Caco-2 (cell line): ENCODE measurements at regions not wholly inside any gene's neighbourhood (a gene's known extent, or its start where the extent isn't known, plus 50 kb on each side); places are given as distances from the start of the nearest gene placed in this dataset.

Experiments
- BruUV-seq: library from RNA; stranded (reverse); fragments of 400-500 nt; replicated peaks from 2 replicates; lab custom pipeline; 2021; lab: Mats Ljungman, UMichigan
- CTCF ChIA-PET: fragments of 300-600 bp; sonication (Branson Sonifier 250); formaldehyde crosslinking; loops from one replicate; lab custom pipeline; 2022; ENCODE audit warnings: antibody characterized with exemption; lab: Charles Lee
- POLR2A ChIA-PET: fragments of 300-600 bp; sonication (Branson Sonifier 250); formaldehyde crosslinking; loops from one replicate; lab custom pipeline; 2022; ENCODE audit warnings: antibody characterized with exemption; lab: Charles Lee
- DNase-seq, 2 experiments: peaks; one replicate each; pipeline versions ENCODE4 v3.0.0 to v3.0.0-alpha.2; 2020 to 2022
- H3K27me3 ChIP-seq: replicated peaks from 2 replicates; pipeline ENCODE4 v1.6.0; 2011; ENCODE audit warnings: low read length; ENCODE audit not compliant: control insufficient read depth, insufficient read depth
- H3K36me3 ChIP-seq: 2 replicates; pipeline ENCODE4 v1.5.1; 2011; ENCODE audit warnings: low read length; ENCODE audit not compliant: control insufficient read depth, insufficient read depth
- H3K4me1 ChIP-seq: fragments of 250-450 bp; sonication (Bioruptor Pico); 2 replicates; pipeline ENCODE4 v1.5.1; 2020; ENCODE audit warnings: mild to moderate bottlenecking
- H3K4me3 ChIP-seq: 2 replicates; pipeline ENCODE4 v1.5.1; 2011; ENCODE audit warnings: low read depth, mild to moderate bottlenecking, control low read depth, low read length
- H3K9me3 ChIP-seq: fragments of 250-450 bp; sonication (Bioruptor Pico); 2 replicates; pipeline ENCODE4 v1.5.1; 2020; ENCODE audit warnings: mild to moderate bottlenecking, moderate library complexity
- H3K27ac Mint-ChIP-seq: one replicate; pipeline ENCODE4 v1.8.0; 2022; ENCODE audit warnings: mixed read lengths; ENCODE audit not compliant: unreplicated experiment
- H3K27me3 Mint-ChIP-seq: one replicate; pipeline ENCODE4 v1.8.0; 2022; ENCODE audit warnings: mixed read lengths; ENCODE audit not compliant: insufficient read depth, unreplicated experiment
- H3K36me3 Mint-ChIP-seq: one replicate; pipeline ENCODE4 v1.8.0; 2022; ENCODE audit warnings: mild to moderate bottlenecking, mixed read lengths; ENCODE audit not compliant: insufficient read depth, unreplicated experiment
- H3K4me1 Mint-ChIP-seq: one replicate; pipeline ENCODE4 v1.8.0; 2022; ENCODE audit warnings: low read depth, mixed read lengths; ENCODE audit not compliant: unreplicated experiment
- H3K4me3 Mint-ChIP-seq: one replicate; pipeline ENCODE4 v1.8.0; 2022; ENCODE audit warnings: mild to moderate bottlenecking, moderate library complexity, mixed read lengths; ENCODE audit not compliant: unreplicated experiment
- H3K9me3 Mint-ChIP-seq: one replicate; pipeline ENCODE4 v1.8.0; 2022; ENCODE audit warnings: mixed read lengths; ENCODE audit not compliant: unreplicated experiment
- CTCF ChIP-seq, 2 experiments: fragments of 200-600 bp in 1 of 2; IDR thresholded peaks; 1 replicate in 1 of 2; 2 replicates in 1 of 2; pipeline versions ENCODE4 v1.5.1 to v1.8.0; 2011 to 2022; ENCODE audit warnings: antibody characterized with exemption in 1 of 2, control low read depth in 1 of 2, inconsistent platforms in 1 of 2, low read depth in 1 of 2, low read length in 1 of 2, mild to moderate bottlenecking in 1 of 2, moderate library complexity in 1 of 2; ENCODE audit not compliant: insufficient read depth in 1 of 2, severe bottlenecking in 1 of 2, unreplicated experiment in 1 of 2
- intact Hi-C: fragments of 100-400 bp; cut with micrococcal nuclease; formaldehyde crosslinking; loops from one replicate; pipeline ENCODE4 v1.10.0; 2022; ENCODE audit not compliant: unreplicated experiment

DNA sequence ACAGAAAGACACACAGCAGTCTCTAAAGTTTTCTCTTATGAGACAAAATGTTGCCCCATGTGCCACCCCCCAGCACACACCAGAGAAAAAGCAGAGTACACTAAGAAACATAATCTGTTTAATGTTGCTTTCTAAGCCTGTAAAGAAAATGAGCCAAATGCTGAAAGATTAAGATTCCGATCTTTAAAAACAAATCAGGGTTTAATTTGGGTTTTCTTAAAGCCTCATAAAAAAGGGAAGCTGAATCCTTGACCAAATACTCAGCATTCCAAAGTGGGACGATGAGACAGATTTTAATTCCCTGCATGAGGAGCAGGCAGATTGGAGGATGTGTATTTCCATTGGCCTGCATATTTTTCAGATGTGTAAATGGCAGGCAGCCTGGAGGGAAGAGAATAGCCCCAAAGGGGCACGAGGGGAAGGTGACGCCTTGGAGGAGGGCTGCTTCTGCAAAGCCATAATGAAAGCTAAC lies 118.4 kb downstream of the COPRS start:
- no peaks in the 10 kb centered on the region for H3K9me3 ChIP-seq
- Mint-ChIP-seq H3K9me3 (no peaks in the 10 kb centered on the region), H3K27ac (no peak overlapping the region), H3K4me1 (peaks cover 11% of the 10 kb centered on the region), H3K4me3 (no peak overlapping the region), H3K36me3 (no peaks in the 10 kb centered on the region), H3K27me3 (no peaks in the 10 kb centered on the region)
- no peaks in the 10 kb centered on the region for H3K27me3 ChIP-seq
- no peak for DNase-seq
- no peaks in the 10 kb centered on the region for H3K4me1 ChIP-seq
- CTCF ChIA-PET: no interaction called here
- intact Hi-C loops: no loop called here
- no peak for TF ChIP-seq CTCF (IDR thresholded peaks at IDR 0.05; ENCODE audit: insufficient read depth in 1 of 2, low read depth in 1 of 2, low read length in 1 of 2, severe bottlenecking in 1 of 2, unreplicated experiment in 1 of 2)
- POLR2A ChIA-PET: no interaction called here
- no TSS peak for BruUV-seq
- no peak overlapping the region for H3K4me3 ChIP-seq
- H3K36me3 ChIP-seq: no peaks in the 10 kb centered on the region

DNA sequence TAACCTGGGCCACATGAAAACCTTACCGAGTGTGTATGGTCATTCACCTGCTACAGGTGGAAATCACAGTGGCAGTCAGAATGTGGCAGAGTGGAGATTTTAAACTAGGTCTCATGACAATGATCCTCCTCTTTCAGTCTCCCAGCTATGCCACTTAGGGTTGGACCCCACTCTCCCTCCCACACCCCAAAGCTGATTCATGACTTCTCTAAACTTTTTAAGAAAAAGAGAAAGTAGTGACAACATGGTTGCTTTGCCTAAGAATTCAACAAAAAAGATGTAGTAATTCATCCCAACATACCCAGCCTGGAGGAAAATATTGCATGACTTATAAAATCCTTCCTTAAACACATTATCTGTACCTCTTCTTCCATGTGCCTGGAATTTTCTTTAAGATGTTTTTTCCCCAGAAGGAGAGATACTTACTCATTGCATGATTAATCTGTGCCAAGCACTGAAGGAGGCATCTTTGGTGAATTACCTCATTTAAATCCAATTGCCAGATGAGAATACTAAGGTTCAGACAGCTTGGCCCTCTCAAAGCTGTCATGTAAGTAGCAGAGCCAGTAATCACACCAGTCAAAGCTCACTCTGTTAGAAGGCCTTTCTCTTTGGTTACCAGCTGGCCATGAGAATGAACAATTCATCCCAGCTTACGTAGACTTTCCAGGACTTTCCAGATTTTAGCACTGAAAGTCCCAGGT lies 119.9 kb downstream of the COPRS start:
- no peak overlapping the region for H3K27ac Mint-ChIP-seq
- no peak for TF ChIP-seq CTCF (IDR thresholded peaks at IDR 0.05; ENCODE audit: insufficient read depth in 1 of 2, low read depth in 1 of 2, low read length in 1 of 2, severe bottlenecking in 1 of 2, unreplicated experiment in 1 of 2)
- POLR2A ChIA-PET: no interaction called here
- intact Hi-C loops: no loop called here
- no peak overlapping the region for H3K4me3 Mint-ChIP-seq
- H3K4me1 Mint-ChIP-seq: peaks cover 11% of the 10 kb centered on the region
- no TSS peak for BruUV-seq
- DNase-seq: no peak
- no peaks in the 10 kb centered on the region for H3K4me1 ChIP-seq
- H3K27me3 ChIP-seq: no peaks in the 10 kb centered on the region
- H3K9me3 Mint-ChIP-seq: no peaks in the 10 kb centered on the region
- H3K27me3 Mint-ChIP-seq: no peaks in the 10 kb centered on the region
- H3K4me3 ChIP-seq: no peak overlapping the region
- CTCF ChIA-PET: no interaction called here
- no peaks in the 10 kb centered on the region for H3K36me3 Mint-ChIP-seq
- H3K36me3 ChIP-seq: no peaks in the 10 kb centered on the region
- no peaks in the 10 kb centered on the region for H3K9me3 ChIP-seq

DNA sequence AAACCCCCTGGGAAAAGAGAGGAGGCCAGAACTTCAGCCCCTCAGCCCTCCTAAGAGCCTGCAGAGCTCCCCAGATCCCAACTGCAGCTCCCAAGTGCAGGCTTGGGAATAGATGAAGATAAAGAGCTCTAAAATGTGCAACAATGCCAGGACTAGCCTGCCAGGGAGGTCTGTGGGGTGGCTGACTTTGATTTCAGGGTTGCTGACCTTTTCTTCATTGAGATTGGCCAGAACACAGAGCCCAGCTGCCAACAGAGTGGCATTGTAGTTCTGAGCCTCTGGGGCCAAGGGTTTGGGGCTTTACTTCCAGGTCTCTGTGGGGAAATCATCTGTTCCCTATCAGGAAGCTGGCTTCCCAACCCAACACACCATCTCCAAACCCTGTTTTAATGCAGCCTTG lies 120.6 kb downstream of the COPRS start:
- H3K27me3 ChIP-seq: no peaks in the 10 kb centered on the region
- Mint-ChIP-seq H3K9me3 (no peaks in the 10 kb centered on the region), H3K4me3 (no peak overlapping the region), H3K4me1 (peaks cover 11% of the 10 kb centered on the region), H3K36me3 (no peaks in the 10 kb centered on the region), H3K27ac (no peak overlapping the region), H3K27me3 (no peaks in the 10 kb centered on the region)
- no TSS peak for BruUV-seq
- ChIA-PET CTCF (no interaction called here), POLR2A (no interaction called here)
- H3K4me1 ChIP-seq: no peaks in the 10 kb centered on the region
- no peaks in the 10 kb centered on the region for H3K36me3 ChIP-seq
- DNase-seq: no peak
- intact Hi-C loops: no loop called here
- H3K9me3 ChIP-seq: no peaks in the 10 kb centered on the region
- H3K4me3 ChIP-seq: no peak overlapping the region
- no peak for TF ChIP-seq CTCF (IDR thresholded peaks at IDR 0.05; ENCODE audit: insufficient read depth in 1 of 2, low read depth in 1 of 2, low read length in 1 of 2, severe bottlenecking in 1 of 2, unreplicated experiment in 1 of 2)
